NCI-H345 (cell line): ENCODE measurements at regions not wholly inside any gene's neighbourhood (a gene's known extent, or its start where the extent isn't known, plus 50 kb on each side); places are given as distances from the start of the nearest gene placed in this dataset.
A peak's percentile ranks its signal among the peaks of the same experiment; 100 is the strongest.

Experiments used
- DNase-seq: peaks from one replicate; lab custom pipeline; 2025; lab: John Stamatoyannopoulos, UW

DNA sequence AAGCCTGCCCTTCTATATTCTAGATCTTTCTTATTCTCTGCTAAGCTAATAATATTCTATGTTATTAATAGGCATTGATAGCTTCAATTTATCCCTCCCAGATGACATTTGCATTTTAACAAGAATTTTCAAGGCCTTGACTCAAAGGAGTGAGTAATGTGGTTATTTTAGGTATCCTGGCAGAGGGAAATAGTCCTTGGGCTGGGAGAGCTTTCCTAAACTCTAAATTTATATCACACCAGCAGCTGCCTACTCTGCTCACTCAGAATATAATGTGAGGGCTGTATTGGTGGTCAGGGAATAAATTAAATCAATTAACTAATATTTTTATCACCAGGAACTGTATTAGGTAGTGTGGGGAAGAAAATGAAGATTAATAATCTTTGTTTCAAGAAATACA, 74.8 kb upstream of the ADAM23 start:
- DNase-seq, result no peak

DNA sequence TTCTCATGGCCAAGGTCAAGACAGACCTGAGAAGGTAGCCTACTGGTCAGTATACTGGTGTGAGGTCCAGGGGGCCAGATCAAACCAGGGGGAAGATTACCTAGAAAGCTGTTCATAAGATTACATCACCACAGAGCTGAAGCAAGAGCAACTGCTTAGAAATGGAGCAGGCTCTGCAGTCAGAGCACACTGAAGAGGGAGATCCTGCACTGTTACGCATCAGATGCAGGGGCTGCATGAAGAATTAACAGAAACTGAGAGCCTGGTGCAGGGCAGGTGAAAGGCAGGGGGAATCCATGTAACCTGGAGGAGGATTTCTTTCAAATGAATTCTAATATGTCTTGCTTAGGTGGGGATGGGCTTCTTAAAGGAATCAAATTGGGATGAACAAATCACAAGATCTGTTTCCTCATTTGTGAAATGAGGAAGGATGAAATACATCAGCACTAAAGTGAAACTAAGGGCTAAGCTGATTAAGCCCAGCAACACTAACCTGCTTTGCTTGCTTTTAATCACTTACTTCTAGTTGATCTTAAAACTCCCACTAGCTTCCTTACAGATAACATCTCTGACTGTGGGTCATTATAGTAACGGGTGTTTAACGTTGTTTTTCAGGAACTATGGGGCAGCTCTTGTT, 74.3 kb upstream of the ADAM23 start:
- no peak for DNase-seq

DNA sequence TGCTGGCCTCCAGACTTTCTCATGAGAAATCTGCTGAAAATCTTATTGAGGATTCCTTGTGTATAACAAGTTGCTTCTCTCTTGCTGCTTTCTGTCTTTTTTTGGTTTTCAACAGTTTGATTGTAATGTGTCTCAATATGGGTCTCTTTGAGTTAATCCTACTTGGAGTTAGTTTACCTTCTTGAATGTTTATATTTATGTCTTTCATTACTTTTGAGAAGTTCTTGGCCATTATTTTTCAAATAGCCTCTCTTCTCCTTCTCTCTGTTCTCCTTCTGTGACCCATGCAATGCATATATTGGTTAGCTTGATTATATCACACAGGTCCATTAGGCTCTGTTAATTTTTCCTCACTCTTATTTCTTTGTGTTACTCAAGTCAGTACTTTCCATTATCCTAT, 67.4 kb upstream of the ADAM23 start:
- DNase-seq, result no peak

DNA sequence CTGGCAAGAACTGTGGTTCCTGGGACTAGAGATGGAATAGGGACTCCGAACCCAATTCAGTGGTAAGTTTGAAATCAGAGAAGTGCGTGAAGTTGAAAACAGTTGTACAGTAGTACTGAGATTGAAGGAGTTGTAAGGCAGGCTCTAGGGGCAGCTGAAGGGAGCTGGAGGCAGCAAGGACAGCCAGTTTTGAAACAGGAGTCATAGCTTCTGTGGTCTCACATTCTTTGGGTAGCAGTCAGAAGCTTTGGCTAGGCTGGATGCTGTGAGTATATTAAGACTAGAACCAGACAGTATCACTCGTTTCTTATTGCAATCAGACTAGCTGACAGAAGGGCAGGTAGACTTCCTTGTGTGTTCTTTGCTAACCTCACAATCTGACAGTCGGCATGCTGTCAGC, 64.5 kb upstream of the ADAM23 start:
- DNase-seq, result no peak

DNA sequence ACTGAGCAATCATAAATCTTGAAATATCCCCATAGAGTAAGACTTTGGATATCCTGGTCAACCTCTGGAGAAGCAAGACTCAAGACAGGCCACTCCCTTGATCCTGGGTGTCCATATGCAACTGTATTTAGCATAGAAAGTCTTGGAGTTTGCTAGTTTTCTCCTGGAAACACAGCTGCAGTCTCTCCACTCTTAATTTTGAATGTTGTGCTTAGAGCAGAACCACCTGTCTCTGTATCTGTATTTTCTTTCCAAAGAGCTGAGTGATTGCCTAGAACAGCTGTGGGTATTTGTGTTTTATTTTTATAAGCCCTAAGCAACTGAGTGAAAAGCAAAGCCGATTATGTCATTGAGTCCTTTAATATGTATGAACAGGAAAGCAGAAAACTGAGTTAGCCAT, 64.1 kb upstream of the ADAM23 start:
- DNase-seq, result no peak

DNA sequence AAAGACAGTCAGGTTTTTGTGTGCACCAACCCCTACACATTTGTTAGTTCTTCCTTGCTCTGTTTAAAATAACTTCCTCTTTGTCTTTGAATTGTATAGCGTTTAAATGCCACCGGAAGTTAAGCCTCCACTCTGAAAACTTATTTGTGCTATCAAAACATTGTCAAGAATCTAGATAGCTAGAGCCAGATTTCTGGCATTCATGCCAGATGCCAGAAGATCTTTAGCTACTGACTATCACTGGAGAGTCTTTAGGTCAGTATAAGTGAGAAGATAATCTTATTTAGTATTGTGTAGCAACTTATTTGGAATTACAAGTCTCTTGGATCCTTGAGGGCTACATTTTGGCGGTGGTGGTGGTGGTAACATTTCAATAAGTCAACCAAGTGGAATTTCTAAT, 63.4 kb upstream of the ADAM23 start:
- no peak for DNase-seq

DNA sequence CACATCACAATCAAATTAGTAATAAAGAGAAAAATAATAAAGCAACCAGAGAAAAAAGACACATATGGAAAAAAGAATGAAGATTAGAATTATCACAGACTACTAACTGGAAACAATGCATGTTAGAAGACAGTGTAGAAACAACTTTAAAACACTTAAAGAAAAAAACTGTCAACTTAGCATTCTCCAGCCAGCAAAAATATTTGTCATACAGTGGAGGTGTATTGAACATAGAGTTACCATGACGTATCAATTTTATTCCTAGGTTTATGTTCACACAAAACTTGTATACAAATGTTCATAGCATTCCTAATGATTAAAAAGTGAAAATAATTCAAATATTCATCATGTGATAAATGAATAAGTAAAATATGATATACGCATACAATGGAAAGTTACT, 61.5 kb upstream of the ADAM23 start:
- no peak for DNase-seq

DNA sequence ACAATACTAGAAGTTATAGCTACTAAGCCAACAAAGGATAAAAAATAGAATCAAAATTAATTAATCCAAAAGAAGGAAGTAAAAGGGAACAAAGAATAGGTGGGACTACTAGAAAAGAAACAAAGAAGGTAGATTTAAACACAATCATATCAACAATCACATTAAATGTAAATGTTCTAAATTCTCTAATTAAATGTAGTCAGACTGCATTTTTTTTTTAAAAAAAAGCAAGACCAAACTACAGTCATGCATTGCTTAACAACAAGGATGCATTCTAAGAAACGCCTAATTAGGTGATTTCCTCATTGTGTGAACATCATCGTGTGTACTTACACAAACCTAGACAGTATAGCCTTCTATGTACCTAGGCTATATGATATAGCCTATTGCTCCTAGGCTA, 59.7 kb upstream of the ADAM23 start:
- DNase-seq, result no peak

DNA sequence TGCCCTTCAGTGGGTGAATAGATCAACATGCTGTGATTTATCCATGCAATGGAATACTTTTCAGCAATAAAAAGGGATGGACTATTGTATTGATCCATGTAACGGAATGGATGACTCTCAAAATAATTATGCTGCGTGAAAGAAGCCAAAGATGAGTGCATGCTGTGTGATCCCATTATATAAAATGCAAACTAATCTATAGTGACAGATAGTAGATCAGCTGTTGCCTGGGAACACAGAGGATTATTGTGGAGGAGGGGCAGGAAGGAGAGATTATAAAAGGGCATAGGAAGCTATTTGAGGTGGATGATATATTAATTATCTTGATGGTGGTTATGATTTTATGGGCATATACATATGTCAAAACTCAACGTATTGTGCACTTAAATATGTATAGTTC, 55.5 kb upstream of the ADAM23 start:
- DNase-seq, result no peak

DNA sequence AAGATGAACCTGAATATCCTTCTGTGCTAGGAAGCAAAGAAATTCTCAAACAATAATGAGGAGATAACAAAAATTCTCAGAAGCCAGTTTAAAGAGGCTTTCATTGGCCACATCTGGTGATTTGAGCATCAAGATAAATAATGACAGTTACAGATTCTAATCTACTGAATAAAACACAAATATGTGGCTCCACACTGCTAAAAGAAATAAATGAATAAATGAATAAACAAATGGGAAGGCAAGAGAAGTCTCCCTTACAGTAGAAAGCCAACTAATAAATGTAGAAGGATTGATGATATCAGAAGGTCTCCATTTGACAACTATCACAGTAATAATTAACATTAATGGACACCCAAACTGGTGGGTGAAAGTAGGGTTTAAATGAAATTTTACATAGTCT, 54.6 kb upstream of the ADAM23 start:
- DNase-seq, result no peak

DNA sequence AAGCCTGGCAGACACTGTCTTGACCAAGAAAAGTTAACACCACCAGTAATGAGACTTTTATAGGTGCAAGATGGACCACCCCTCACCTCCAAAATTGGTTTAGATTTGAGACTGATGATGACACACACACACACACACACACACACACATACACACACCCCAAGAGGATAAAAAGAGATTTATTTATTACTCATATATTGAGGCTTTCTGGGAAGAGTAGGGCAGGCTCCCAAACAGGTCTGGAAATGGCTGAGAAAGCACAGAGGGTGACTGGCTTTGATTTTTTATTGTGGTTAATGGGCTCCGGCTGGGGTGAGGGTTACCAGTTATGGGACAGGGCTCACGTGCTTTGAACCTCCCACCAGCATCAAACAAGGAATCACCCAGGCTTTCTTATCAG, 54.2 kb upstream of the ADAM23 start:
- no peak for DNase-seq

DNA sequence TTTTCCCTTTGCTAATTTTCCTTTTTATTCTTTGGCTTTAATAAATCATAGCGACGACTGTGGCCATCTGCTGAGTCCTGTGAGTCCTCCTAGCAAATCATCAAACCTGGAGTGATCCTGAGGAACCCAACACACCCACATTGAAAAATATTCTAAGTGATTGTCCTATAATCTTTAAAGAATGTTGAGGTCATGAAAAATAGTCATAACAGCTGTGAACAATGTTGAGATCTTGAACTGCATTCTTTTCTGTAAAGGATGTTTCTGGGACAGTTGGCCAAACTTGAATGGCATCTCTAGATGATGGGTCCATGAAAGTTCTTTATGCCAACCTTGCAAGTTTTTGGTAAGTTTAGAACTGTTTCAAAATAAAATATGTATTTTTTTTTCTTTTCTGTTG, 53.2 kb upstream of the ADAM23 start:
- no peak for DNase-seq

DNA sequence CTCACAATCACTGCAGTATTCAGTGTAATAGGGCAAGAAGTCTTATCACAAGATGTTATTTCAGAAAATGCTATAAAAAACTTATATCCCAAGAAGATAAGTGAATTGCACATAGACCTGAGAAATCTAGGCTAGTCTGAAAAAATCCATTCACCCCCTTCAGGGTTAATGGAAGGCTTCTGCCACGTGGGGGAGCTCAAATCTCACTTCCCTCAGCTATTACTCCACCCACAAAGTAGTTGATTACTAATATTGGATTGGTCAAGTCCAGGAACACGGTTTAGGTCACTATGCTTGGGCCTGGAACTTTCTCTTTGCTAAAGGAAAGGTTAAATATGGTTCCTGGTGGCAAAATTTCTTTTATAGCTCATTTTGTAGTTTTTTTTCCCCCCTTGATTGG, 51.2 kb upstream of the ADAM23 start:
- DNase-seq, result peak; percentile 18
